ENCODE measurements at regions not wholly inside any gene's neighbourhood (a gene's known extent, or its start where the extent isn't known, plus 50 kb on each side); places are given as distances from the start of the nearest gene placed in this dataset.

GRCh38 chr12:14066021-14066420 is 84.6 kb upstream of the GRIN2B start:
- H3K4me3 ChIP-seq (ENCODE audit: control insufficient read depth, low read depth, low read length), result no peak overlapping the region

GRCh38 chr12:14068961-14069360 is 87.6 kb upstream of the GRIN2B start:
- TF ChIP-seq, protein P1, sequence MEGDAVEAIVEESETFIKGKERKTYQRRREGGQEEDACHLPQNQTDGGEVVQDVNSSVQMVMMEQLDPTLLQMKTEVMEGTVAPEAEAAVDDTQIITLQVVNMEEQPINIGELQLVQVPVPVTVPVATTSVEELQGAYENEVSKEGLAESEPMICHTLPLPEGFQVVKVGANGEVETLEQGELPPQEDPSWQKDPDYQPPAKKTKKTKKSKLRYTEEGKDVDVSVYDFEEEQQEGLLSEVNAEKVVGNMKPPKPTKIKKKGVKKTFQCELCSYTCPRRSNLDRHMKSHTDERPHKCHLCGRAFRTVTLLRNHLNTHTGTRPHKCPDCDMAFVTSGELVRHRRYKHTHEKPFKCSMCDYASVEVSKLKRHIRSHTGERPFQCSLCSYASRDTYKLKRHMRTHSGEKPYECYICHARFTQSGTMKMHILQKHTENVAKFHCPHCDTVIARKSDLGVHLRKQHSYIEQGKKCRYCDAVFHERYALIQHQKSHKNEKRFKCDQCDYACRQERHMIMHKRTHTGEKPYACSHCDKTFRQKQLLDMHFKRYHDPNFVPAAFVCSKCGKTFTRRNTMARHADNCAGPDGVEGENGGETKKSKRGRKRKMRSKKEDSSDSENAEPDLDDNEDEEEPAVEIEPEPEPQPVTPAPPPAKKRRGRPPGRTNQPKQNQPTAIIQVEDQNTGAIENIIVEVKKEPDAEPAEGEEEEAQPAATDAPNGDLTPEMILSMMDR (conservative IDR thresholded peaks at IDR 0.05; ENCODE audit: control insufficient read depth, insufficient read depth, low read depth, low read length), result no peak
- H3K4me3 ChIP-seq (ENCODE audit: control insufficient read depth, low read depth, low read length), result no peak overlapping the region
- no peak for DNase-seq (ENCODE audit: low read depth)

More at GRCh38 chr12:14066021-14066420, 84.6 kb upstream of the GRIN2B start:
- TF ChIP-seq, protein P1 (conservative IDR thresholded peaks at IDR 0.05; ENCODE audit: control insufficient read depth, insufficient read depth, low read depth, low read length), result no peak
- DNase-seq (ENCODE audit: low read depth), result no peak

DNA sequence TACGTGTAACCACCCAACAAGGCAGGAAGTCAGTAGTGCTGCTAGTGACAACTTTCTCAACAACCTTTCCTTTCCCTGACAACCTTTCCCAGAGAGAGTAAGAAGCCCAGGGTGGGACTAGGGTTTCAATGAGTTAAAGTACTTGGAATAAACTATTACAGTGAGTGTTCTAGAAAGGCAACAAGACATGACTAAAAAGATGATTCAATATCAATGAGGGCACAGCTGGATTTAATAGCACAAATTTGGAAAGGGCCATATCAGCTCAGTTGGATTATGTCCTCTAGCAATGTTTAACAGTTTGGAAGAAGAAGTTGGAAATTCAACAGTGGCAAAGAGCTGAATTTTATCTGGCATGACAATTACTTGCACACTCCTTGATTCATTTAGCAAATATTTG is 90.4 kb upstream of the GRIN2B start:
- H3K4me3 ChIP-seq (ENCODE audit: control insufficient read depth, low read depth, low read length), result no peak overlapping the region
- DNase-seq (ENCODE audit: low read depth), result no peak
- TF ChIP-seq, protein P1 (conservative IDR thresholded peaks at IDR 0.05; ENCODE audit: control insufficient read depth, insufficient read depth, low read depth, low read length), result no peak

GRCh38 chr12:14072987-14073386 is 91.6 kb upstream of the GRIN2B start:
- no peak for DNase-seq (ENCODE audit: low read depth)
- no peak overlapping the region for H3K4me3 ChIP-seq (ENCODE audit: control insufficient read depth, low read depth, low read length)
- TF ChIP-seq, protein P1 (conservative IDR thresholded peaks at IDR 0.05; ENCODE audit: control insufficient read depth, insufficient read depth, low read depth, low read length), result no peak

- H3K4me3 ChIP-seq (ENCODE audit: control insufficient read depth, low read depth, low read length), result no peak overlapping the region
- DNase-seq (ENCODE audit: low read depth), result no peak
- TF ChIP-seq, protein P1 (conservative IDR thresholded peaks at IDR 0.05; ENCODE audit: control insufficient read depth, insufficient read depth, low read depth, low read length), result no peak
Measured at GRCh38 chr12:14075797-14076393, 94.5 kb upstream of the GRIN2B start.

- H3K4me3 ChIP-seq (ENCODE audit: control insufficient read depth, low read depth, low read length), result no peak overlapping the region
- no peak for DNase-seq (ENCODE audit: low read depth)
Measured at GRCh38 chr12:14076538-14076937, 95.1 kb upstream of the GRIN2B start.

More at GRCh38 chr12:14076538-14076937, 95.1 kb upstream of the GRIN2B start:
- TF ChIP-seq, protein P1 (conservative IDR thresholded peaks at IDR 0.05; ENCODE audit: control insufficient read depth, insufficient read depth, low read depth, low read length), result no peak

Data from fibroblast of mammary gland (primary cell).